Ishikawa (cell line): ENCODE measurements at regions not wholly inside any gene's neighbourhood (a gene's known extent, or its start where the extent isn't known, plus 50 kb on each side); places are given as distances from the start of the nearest gene placed in this dataset.

Experiments
- CEBPB ChIP-seq: IDR thresholded peaks from 2 replicates; pipeline ENCODE4 v1.6.1; 2012
- CREB1 ChIP-seq: IDR thresholded peaks from 2 replicates; pipeline ENCODE4 v1.6.1; 2012; ENCODE audit warnings: low read depth
- EGR1 ChIP-seq: IDR thresholded peaks from 2 replicates; pipeline ENCODE4 v1.6.1; 2012
- EP300 ChIP-seq: IDR thresholded peaks from 2 replicates; pipeline ENCODE4 v1.6.1; 2012; ENCODE audit warnings: borderline replicate concordance
- FOXM1 ChIP-seq: IDR thresholded peaks from 2 replicates; pipeline ENCODE4 v1.6.1; 2012; ENCODE audit warnings: low read depth, borderline replicate concordance
- MAX ChIP-seq: IDR thresholded peaks from 2 replicates; pipeline ENCODE4 v1.6.1; 2012
- NFIC ChIP-seq: IDR thresholded peaks from 2 replicates; pipeline ENCODE4 v1.6.1; 2012
- RAD21 ChIP-seq: IDR thresholded peaks from 2 replicates; pipeline ENCODE4 v1.6.1; 2012; ENCODE audit warnings: low read depth
- REST ChIP-seq: IDR thresholded peaks from 2 replicates; pipeline ENCODE4 v1.6.1; 2012; ENCODE audit warnings: low read depth, mild to moderate bottlenecking
- TAF1 ChIP-seq: IDR thresholded peaks from 2 replicates; pipeline ENCODE4 v1.6.1; 2012; ENCODE audit warnings: low read depth, mild to moderate bottlenecking
- TCF12 ChIP-seq: IDR thresholded peaks from 2 replicates; pipeline ENCODE4 v1.6.1; 2012; ENCODE audit warnings: low read depth
- TEAD4 ChIP-seq: IDR thresholded peaks from 2 replicates; pipeline ENCODE4 v1.6.1; 2012
- USF1 ChIP-seq: IDR thresholded peaks from 2 replicates; pipeline ENCODE4 v1.6.1; 2012
- YY1 ChIP-seq: IDR thresholded peaks from 2 replicates; pipeline ENCODE4 v1.6.1; 2012; ENCODE audit warnings: low read depth
- ZBTB7A ChIP-seq: IDR thresholded peaks from 2 replicates; pipeline ENCODE4 v1.6.1; 2012; ENCODE audit warnings: low read depth

GRCh38 chr2:451495-451894 is 163.6 kb upstream of the ALKAL2 start:
- no peak for TF ChIP-seq USF1
- TF ChIP-seq RAD21 = no peak
- no peak for TF ChIP-seq ZBTB7A
- TF ChIP-seq EGR1 = no peak
- no peak for TF ChIP-seq EP300
- TF ChIP-seq CREB1 = no peak
- TF ChIP-seq NFIC = no peak
- TF ChIP-seq REST = no peak
- no peak for TF ChIP-seq FOXM1
- no peak for TF ChIP-seq TEAD4
- no peak for TF ChIP-seq TCF12
- no peak for TF ChIP-seq YY1
- no peak for TF ChIP-seq CEBPB

GRCh38 chr2:449246-450067 is 161.6 kb upstream of the ALKAL2 start:
- TF ChIP-seq RAD21 (no peak), ZBTB7A (no peak)

- no peak for TF ChIP-seq FOXM1
- no peak for TF ChIP-seq NFIC
- no peak for TF ChIP-seq TCF12
- no peak for TF ChIP-seq TAF1
- no peak for TF ChIP-seq USF1
- no peak for TF ChIP-seq ZBTB7A
- TF ChIP-seq CREB1 = no peak
- no peak for TF ChIP-seq EP300
- TF ChIP-seq CEBPB = no peak
- TF ChIP-seq REST = no peak
- TF ChIP-seq MAX = no peak
- TF ChIP-seq RAD21 = no peak
- no peak for TF ChIP-seq YY1
- no peak for TF ChIP-seq EGR1
- no peak for TF ChIP-seq TEAD4
These were observed 160.2 kb upstream of the ALKAL2 start for GRCh38 chr2:447902-448665.

- no peak for TF ChIP-seq ZBTB7A
- TF ChIP-seq CEBPB = no peak
- no peak for TF ChIP-seq EGR1
- TF ChIP-seq EP300 = no peak
- TF ChIP-seq RAD21 = no peak
- TF ChIP-seq MAX = no peak
These were observed 159.2 kb upstream of the ALKAL2 start for GRCh38 chr2:446963-447530.

GRCh38 chr2:446303-446874 is 158.5 kb upstream of the ALKAL2 start:
- TF ChIP-seq YY1 (no peak), TAF1 (no peak), NFIC (no peak), USF1 (no peak), ZBTB7A (no peak), RAD21 (no peak), CEBPB (no peak), MAX (no peak), FOXM1 (no peak), EGR1 (no peak), TCF12 (no peak), REST (no peak), EP300 (no peak), CREB1 (no peak), TEAD4 (no peak)
